Activated CD4-positive, alpha-beta T cell treated with anti-CD3 and anti-CD28 coated beads, Interleukin-2, amount 50 U/mL, for 1 hour (primary cell): ENCODE measurements at regions not wholly inside any gene's neighbourhood (a gene's known extent, or its start where the extent isn't known, plus 50 kb on each side); places are given as distances from the start of the nearest gene placed in this dataset.

Experiments used
- DNase-seq: peaks from one replicate; pipeline ENCODE4 v3.0.0-alpha.2; 2020

DNA sequence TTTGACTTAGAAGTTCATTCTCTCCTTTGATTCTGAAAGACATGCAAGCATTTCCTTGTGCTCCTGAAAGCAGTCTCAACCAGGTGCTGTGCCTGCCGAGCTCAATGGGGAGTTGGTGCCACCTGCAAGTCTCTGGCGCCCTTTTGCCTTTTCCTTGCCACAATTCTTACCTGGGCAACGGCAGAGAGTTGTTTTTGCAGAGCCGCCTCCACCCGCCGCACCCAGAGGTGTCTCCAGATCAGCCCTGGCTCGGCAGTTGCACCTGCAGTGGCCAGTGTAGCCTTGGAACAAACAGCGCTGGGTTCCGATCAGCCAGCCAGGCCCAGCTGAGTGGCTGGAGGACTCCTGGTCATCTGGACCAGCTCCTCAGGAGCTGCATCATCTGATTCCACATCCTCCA lies 262.9 kb downstream of the IRX2 start:
- DNase-seq = no peak

DNA sequence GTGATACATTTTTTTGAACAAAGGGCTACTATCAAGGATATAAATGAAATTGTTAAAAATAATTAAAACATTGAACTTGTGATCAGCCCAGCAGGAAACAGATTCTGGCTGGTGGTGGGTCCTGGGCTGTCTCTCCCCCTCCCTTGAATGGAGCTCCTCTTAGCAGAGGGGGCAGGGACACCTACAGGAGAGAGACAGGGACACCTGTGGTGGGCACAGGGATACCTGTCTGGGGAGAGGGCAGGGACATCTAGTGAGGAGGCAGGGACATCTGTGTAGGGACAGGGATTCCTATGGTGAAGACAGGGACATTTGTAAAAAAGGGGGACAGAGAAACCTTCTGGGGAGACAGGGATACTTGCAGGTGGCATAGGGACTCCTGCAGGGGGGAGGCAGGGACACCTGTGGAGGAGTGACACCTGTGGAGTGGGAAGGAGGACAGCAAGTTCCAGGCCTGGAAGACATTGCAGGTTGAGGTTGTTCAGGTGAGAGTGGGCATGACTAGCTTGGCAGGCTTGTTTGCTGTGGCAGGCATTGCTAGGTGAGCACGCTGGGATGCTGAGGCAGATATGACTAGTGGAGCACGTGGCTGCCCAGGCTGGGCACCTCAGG lies 264.2 kb downstream of the IRX2 start:
- DNase-seq = no peak

DNA sequence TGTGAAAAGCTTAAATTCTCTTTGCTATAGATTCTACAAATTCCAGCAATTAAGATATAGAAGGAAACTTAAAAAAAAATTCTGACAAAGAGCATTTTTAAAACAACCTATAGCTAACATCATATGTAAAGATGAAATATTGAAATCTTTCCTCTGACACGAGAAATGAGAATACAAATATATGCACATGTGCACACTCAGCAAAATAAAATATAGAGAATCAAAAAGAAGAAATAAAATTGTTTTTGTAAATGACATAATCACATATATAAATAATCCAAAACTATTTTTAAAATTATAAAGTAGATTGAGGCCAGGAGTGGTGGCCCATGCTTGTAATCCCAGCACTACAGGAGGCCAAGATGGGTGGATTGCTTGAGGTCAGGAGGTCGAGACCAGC lies 265.1 kb downstream of the IRX2 start:
- DNase-seq = no peak

DNA sequence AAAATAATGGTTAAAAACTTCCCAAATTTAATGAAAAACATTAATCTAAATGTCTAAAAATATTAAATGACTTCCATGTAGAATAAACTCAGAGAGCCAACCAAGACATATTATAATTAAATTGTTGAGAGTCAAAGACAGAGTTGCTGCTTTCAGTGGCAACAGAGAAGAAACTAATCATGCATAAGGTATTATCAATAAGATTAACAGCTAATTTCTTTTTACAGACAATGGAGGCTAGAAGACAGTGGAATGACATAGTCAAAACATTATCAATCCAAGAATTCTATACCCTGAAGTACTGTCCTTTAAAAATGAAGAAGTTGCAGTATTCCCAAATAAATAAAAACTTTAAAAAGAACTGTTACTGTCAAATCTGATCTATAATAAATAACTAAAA lies 268.7 kb downstream of the IRX2 start:
- DNase-seq = no peak

DNA sequence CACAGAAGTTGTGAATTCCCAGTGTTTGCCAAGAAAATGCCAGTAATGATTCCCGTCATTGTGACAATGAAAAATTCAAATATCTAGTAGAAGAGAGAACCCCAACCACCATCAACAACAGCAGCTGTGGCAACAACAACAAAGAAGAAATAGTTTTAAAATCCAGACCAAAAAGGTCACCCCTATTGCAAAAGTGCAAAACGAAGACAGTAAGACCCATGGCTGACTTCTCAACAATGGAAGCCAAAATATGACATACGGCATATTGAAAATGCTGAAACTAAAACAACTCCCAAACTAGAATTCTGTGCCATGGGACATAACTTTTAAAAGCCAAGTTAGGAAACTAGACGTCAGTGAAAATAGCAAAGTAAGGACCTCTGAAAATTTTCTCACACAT lies 270.6 kb downstream of the IRX2 start:
- DNase-seq = no peak

DNA sequence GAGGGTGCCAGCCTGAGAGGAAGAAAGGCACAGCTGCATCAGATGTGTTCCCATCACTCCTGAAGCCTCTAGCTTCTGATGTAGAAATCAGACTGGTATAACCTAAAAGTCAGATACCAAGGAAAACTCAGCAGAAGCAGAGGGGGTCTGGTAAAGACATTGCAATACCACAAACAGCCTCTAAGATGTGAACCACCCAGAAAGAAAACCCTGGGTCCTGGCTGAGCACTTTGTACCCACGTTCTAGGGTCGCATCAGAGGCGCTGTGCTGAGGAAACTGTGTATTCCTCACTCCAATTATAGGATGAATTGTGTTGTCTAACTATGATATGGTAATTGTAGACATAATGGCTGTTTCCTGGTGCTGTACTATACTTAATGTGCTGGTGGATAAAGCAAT lies 275.6 kb downstream of the IRX2 start:
- no peak for DNase-seq

DNA sequence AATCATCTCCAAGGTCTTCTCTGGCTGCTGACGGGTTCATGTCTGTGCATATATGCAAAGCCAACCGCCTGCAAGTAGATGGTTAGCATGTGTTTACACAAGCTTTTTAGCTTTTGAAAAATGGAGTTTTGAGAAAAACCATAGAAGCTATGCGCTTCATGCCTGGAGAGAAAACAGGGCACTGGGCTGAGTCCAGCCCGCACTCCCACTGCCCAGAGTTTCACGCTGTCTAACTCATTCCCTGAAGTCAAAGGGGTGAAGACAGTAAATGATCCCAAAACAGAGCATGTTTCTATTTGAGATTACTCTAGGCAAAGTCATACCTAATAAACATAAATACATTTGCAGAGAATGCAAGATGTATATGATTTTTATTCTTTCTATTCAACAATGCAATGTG lies 278.8 kb downstream of the IRX2 start:
- no peak for DNase-seq

DNA sequence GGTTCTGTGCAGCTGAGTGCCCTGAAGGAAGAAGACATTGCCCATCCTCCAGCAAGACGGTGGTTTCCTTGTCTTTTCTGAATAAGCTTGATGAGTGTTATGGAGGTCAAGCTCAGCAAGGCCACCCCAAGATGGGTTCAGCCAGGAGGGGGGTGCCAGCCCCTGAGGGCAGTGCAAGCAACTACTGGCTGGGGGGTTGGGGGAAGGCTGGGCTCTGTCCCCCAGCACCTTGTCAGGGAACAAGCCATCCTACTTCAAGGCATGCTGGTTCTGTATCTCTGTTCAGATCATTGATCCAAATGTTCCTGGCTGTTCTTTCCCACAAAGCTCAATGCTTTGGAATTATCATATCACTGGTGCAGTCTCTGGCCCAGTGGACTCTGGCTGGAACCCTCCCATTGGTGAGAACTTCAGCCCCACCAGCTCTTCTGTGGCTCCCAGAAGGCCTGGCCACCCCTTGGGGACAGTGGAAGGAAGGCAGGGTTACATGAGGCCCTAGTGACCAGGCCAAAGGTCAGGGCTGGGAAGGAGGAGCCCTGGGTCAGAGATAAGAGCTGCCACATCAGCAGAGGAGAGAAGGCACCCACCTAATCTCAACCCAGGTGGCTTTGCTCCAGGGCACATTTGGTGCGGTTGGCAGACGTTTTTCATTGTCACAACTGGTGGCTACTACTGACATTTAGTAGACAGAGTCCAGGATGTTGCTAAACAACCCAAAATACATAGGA lies 280.2 kb downstream of the IRX2 start:
- DNase-seq = no peak

DNA sequence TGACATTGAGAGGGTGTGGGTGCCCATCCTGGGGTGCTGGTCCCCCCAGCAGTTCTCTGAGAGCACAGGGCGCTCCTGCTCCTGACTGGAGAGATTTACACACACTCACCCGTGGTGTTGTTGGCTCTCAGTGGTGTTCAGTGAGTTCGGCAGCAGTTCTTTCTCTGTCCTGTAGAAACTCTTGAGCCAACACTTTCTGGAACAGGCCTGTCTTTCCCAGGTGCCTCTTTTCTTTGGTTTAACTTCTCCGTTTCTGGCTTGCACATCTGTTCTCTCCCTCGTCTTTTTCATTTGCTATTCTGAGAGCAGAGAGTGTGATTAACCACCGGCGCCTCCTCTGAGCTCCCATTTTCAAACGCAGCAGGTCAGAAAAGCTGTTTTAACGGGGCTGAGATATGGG lies 284.5 kb downstream of the IRX2 start:
- no peak for DNase-seq

DNA sequence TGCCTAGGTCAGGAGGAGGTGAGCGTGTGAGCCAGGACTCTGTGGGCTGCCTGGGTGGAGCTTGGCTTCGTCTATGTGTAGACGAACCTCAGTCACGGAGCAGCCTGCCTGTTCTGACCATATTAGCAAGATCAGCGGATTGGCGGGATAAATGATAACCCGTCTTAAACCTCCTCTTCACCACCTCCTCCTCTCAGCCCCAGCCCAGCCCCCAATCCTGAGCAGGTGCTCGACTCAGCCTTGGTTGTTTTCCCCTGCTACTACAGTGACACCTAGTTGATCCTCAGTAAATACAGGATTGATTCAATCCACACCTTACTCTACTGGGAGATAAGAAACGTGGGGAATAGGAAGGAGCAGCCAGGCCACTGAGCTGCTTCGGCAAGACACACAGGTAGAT lies 286.1 kb downstream of the IRX2 start:
- DNase-seq = no peak

DNA sequence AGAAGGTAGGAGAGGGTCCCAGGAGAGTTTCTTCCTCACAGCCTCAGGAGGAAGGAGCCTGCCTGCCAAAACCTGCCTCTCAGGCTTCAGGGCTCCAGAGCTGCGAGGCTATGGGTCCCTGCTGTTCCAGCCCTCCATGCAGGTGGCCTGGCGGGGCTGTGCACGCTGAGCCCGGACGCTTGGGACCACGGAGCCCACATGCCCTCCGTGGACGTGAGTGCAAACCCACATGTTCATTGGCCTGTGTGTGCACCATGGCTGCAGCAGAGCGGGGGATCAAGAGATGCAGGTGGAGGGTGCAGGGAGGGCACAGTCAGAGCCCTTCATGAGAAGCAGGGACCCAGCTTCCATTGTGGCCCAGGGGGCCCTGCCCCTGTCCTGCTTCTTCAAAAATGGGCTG lies 287.3 kb downstream of the IRX2 start:
- DNase-seq = no peak

DNA sequence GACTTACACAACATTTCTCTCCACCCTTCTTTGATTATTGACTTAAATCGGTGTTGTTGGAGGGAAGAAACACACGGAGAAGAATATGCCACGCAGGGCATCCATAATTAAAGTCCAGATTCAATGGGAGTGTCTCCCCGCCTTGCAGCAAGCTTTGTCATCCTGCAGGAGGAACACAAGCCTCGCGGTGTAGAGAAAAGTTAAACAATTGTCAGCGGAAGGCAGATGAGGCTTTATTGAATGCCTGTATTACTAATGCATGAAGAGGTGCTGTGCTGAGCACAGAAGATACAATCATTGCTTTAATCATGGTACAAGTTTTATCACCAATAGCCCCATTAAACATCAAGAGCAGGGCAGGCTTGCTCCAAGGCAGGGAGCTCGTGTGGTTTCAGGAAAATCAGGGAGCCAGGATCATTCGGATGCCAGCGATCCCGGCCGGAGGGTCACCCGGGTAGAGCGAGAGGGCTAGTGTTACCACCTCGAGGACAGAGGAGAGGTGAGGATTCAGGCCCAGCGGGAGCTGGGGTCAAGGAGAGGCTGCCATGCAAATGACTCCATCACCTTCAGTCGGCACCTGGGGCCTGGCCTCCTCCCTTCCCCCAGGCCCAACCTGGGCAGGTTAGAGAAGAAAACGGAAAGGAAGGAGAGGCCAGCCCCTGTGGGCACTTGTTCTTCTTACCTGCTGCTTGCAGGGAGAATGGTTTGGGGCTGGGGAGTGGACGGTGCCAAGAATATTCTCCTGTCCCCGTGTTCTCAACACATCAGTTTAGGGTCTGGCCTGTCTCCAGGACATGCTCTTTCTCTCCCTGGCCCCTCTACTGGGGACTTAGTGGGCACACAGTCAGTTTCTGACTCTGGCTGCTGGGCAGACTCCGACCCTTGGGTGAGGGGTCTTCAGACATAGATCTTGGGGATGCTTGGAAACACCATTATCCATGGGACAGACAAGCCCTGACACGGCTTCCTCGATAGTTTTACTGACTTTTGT lies 289.5 kb downstream of the IRX2 start:
- no peak for DNase-seq

DNA sequence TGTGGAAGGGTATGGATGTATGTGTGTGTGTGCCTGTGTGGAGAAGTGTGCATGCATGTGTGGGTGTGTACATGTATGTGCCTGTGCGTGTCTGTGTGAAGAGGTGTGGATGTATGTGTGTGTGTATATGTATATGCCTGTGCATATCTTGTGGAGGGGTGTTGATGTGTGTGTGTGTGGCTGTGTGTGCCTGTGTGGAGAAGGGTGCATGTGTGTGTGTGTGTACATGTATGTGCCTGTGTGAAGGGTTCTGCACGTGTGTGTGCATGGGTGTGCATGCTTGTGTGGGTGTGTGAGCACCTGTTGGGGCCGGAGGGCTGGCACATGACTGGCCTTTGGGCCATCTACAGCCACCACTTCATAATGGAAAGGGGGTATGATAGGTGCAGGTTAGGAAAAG lies 291.4 kb downstream of the IRX2 start:
- DNase-seq = no peak

DNA sequence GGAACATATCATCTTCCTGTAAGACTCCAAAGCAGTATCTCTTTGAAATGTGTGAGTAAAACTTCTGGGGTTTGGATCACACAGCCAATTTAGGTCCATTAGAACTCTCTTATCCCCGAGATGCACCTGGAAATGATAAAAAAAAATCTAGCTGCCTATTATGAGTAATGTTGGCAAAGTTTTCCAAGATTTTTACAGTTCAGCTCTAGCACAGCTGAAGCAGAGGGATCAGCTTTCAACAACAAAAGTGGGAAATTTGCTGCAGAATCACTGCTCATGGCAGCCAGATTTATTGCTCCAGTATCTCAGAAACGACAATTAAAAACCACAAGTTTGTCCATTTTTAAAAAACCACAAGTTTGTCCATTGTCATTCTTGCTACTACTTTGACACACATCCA lies 292.2 kb downstream of the IRX2 start:
- DNase-seq = no peak

DNA sequence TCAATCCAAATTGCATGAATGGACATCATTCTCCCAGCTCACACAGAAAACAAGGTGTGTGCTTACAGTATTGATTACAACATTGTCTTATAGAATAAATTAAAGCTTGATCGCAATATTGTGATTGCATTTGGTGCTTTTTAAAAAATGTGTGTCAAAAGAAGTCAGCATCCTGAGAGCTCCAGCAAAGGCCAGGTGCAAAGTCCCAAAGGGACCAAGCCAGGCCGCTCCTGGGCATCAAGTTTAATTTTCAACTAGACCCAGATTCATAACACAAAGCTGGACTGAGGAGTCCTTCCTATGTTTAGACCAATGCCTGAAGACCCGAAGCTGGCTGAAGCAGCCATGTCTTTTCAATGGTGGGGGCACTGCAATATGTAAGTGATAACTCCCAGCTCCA lies 295.6 kb downstream of the IRX2 start:
- no peak for DNase-seq

DNA sequence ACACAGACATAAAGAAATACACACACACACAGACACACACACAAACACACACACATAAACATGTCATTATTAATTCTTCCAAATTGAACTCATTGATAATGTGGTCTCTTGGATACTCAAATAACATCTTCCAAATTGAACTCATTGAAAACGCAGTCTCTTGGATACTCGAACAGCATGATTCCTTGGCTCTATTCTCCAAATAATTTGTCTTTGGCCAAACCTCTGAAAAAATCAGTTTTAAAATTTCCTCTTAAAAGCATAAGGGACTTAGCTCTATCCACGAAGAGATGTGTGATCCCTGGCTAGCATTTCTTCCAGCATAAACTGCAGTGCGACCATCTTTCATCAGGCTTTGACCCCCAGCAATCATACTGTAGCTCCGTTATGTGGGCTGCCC lies 296.6 kb downstream of the IRX2 start:
- no peak for DNase-seq

DNA sequence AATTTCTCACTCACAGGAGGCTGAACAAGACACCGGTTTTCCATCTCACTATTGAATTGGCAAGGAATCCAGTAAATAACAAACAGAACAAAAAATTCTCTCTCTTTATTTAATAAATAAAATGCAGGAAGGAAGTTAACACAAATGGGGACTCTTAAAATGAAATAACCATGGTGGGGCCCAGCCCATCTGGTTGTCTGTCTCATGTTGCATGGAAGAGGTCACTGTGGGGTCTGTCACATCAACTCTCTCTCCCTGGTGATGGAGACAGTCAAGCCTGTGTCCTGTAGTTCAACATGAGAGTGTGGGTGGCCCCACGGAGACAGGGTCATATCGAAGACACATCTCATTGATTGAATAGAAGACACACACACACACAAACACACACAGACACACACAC lies 297.7 kb downstream of the IRX2 start:
- no peak for DNase-seq

DNA sequence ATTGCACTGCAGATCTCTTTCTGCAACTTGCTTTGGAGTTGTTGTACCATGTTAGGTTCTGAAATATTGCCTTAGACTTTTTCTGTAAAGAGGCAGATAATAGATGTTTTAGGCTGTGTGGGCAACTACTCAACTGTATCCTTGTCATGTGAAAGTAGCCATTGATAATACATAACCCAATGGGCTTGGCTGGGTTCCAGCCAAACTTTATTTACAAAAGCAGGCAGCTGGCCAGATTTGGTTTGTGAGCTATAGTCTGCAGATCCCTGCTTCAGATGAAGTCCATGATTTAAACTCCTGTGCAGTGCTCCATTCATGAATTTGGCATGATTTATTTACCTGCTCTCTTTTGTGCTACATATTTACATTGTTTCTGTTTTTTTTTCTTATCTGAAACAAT lies 300.4 kb downstream of the IRX2 start:
- DNase-seq = no peak

DNA sequence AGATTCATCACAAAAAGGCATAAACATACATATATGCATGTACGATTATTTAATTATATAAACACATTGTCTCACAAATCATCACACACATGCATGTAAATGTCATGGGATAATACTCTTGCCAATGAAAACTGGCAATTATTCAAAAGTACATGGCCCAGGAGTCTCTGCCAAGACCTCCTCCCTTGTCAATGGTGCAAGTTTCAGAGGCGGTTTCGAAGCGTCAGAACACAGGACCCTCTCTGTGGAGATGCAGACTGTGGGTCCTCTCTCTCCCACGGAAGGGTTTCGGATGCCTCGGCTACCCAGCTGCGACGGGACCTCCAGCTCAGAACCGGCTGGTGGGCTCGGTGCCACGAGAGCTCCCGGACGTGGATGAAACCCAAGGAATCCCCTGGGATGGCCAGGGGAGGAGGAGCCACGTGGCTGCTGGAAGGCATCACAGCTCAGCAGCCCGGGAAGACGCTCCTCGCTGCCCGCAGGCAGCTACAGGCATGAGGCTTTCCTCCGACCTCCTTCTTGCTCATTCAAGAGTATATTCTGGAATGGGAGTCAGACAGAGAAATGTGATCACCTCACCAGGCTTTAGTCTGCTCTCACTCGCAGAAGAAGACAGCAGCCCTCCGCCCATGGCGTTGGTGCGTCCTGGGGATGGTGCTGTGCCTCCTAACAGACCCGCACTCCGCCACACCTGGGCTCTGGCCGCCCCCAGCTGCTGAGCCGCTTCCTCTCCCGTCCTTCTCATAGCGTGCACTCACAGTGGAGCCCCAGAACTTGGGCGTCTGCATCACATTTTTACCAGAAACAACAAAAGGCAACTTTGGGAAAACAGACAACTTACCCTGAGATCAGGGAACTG lies 308.8 kb downstream of the IRX2 start:
- no peak for DNase-seq

DNA sequence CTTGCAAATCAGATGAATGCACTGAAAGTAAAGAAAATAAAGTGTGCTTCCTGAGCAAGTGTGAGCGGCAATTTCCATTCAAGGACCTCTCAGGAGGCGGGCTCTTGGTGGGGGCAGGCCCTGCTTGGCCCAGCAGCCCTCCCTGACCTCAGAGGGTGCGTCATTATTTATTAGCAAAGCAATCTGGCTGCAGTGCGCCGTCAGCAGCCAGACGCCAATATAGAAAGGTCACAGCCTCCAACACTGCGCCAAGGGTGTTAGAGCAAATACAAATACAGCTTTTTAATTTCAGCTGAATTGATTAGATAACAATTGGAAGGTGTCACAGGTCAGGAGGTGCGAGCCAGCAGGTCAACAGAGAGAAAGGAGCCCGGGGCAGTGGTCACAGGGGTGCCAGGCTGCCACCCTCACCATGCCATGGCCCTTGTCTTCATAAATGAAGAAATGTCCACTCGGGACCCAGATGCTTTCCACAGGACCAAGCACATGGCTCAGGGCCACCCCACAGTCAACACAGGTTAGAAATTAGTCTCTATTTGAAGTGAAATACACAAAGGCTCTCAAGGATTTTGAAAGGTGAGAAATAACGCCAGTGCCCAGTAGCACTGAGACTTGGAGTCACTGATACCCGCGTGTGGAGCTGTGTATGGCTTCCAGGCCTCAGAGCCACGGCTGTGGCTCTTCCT lies 309.8 kb downstream of the IRX2 start:
- no peak for DNase-seq

DNA sequence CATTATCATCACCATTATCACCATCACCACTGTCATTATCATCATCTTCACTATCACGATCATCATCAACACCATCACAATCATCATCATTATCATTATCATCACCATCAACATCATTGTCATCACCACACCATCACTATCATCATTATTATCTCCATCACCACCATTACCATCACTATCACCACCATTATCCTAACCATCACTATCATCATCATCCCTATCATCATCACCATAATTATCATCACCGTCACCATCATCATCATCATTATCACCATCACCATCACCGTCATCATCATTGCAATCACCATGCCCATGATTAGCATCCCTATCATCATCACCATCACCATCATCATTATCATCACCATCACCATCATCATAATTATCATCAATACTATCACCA lies 311.9 kb downstream of the IRX2 start:
- DNase-seq = no peak

DNA sequence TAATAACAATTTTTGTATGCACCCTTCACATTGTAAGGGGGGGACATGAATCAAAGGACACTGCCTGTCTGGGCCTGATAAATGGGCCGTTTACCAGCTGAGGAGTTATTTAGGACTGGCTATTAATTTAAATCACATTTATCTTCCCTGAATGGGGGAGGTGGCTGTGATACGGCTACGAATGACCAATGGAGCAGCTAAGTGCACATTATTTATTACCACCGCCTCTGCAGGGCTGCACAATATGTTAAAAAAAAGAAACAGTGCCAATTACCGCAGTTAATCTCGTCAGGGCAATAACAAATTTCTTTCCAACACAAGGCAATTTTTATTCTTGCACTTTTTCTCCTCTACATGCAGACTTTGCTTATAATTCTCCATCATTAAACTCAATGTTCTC lies 318.4 kb downstream of the IRX2 start:
- no peak for DNase-seq
